Lung (tissue), 11 donors: ENCODE measurements at regions not wholly inside any gene's neighbourhood (a gene's known extent, or its start where the extent isn't known, plus 50 kb on each side); places are given as distances from the start of the nearest gene placed in this dataset.

Experiments used
- ATAC-seq: fragments of 200-7000 bp; cut with Tn5 transposase; one replicate; pipeline ENCODE4 v1.9.1; 2020; ENCODE audit warnings: moderate number of reproducible peaks; ENCODE audit not compliant: insufficient read depth, low FRiP score
- DNase-seq, 3 donors: peaks; one replicate each; pipeline ENCODE4 v3.0.0-alpha.2; 2013 to 2017
- H3K27ac ChIP-seq, 2 donors: one replicate each; pipeline ENCODE4 v1.5.1; 2013; ENCODE audit warnings: mild to moderate bottlenecking in 2 of 2, moderate library complexity in 2 of 2, control low read depth in 1 of 2, inconsistent platforms in 1 of 2, low read depth in 1 of 2, low read length in 1 of 2
- H3K27me3 ChIP-seq, 3 donors: one replicate each; pipeline ENCODE4 v1.5.1; 2013; ENCODE audit warnings: low read length in 2 of 3; ENCODE audit not compliant: control insufficient read depth in 3 of 3, insufficient read depth in 3 of 3
- H3K36me3 ChIP-seq, 4 donors: one replicate each; pipeline ENCODE4 v1.5.1; 2013; ENCODE audit warnings: low read length in 4 of 4, mild to moderate bottlenecking in 1 of 4, moderate library complexity in 1 of 4; ENCODE audit not compliant: control insufficient read depth in 4 of 4, insufficient read depth in 4 of 4
- H3K4me1 ChIP-seq, 5 donors: one replicate each; pipeline ENCODE4 v1.5.1; 2013; ENCODE audit warnings: low read length in 5 of 5, mild to moderate bottlenecking in 2 of 5, moderate library complexity in 1 of 5; ENCODE audit not compliant: control insufficient read depth in 5 of 5, insufficient read depth in 5 of 5
- H3K4me3 ChIP-seq: one replicate; pipeline ENCODE4 v1.5.1; 2013; ENCODE audit warnings: mild to moderate bottlenecking, control low read depth, moderate library complexity
- H3K9ac ChIP-seq, 2 donors: one replicate each; pipeline ENCODE4 v1.5.1; 2013; ENCODE audit warnings: low read length in 2 of 2, control low read depth in 1 of 2; ENCODE audit not compliant: insufficient read depth in 1 of 2
- H3K9me3 ChIP-seq, 4 donors: one replicate each; pipeline ENCODE4 v1.5.1; 2013; ENCODE audit warnings: low read length in 3 of 4, mild to moderate bottlenecking in 1 of 4, moderate library complexity in 1 of 4; ENCODE audit not compliant: control insufficient read depth in 4 of 4, insufficient read depth in 3 of 4
- WGBS, 2 donors: extraction: QIAGEN DNeasy Blood & Tissue Kit; methylation state at CpG; one replicate each; pipeline ENCODE4 v1.1.7; 2013; 5-methylcytosine and 5-hydroxymethylcytosine counted together
- TF ChIP-seq, protein P1 (sequence below): IDR thresholded peaks from 2 replicates; pipeline ENCODE4 v1.5.1; 2012; ENCODE audit warnings: mild to moderate bottlenecking; ENCODE audit errors: control extremely low read depth, extremely low read depth
- donor health status: control.
- donor health status: control.
- donor health status: Bipolar disorder and iron deficiency.
- donor health status: healthy.
- donor health status: DM: yes; HTN: yes; CAD: no.

- DNase-seq = no peak
- no peak overlapping the region for H3K4me3 ChIP-seq
- no peak overlapping the region for H3K27ac ChIP-seq
- H3K36me3 ChIP-seq = no peaks in the 10 kb centered on the region
- peaks cover 0 to 4% (median 0%) of the 10 kb centered on the region in 5 donors for H3K4me1 ChIP-seq
- no peak for ATAC-seq
- H3K27me3 ChIP-seq = peaks cover 0 to 5% (median 0%) of the 10 kb centered on the region in 3 donors
- no peak overlapping the region for H3K9ac ChIP-seq
- H3K9me3 ChIP-seq = no peaks in the 10 kb centered on the region
- 77 to 90% methylated on average over 1 of the region's 1 CpG for WGBS, 2 donors
- TF ChIP-seq, protein P1, sequence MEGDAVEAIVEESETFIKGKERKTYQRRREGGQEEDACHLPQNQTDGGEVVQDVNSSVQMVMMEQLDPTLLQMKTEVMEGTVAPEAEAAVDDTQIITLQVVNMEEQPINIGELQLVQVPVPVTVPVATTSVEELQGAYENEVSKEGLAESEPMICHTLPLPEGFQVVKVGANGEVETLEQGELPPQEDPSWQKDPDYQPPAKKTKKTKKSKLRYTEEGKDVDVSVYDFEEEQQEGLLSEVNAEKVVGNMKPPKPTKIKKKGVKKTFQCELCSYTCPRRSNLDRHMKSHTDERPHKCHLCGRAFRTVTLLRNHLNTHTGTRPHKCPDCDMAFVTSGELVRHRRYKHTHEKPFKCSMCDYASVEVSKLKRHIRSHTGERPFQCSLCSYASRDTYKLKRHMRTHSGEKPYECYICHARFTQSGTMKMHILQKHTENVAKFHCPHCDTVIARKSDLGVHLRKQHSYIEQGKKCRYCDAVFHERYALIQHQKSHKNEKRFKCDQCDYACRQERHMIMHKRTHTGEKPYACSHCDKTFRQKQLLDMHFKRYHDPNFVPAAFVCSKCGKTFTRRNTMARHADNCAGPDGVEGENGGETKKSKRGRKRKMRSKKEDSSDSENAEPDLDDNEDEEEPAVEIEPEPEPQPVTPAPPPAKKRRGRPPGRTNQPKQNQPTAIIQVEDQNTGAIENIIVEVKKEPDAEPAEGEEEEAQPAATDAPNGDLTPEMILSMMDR = no peak
Measured at GRCh38 chr11:90349731-90350130, 126.9 kb upstream of the CHORDC1 start.

DNA sequence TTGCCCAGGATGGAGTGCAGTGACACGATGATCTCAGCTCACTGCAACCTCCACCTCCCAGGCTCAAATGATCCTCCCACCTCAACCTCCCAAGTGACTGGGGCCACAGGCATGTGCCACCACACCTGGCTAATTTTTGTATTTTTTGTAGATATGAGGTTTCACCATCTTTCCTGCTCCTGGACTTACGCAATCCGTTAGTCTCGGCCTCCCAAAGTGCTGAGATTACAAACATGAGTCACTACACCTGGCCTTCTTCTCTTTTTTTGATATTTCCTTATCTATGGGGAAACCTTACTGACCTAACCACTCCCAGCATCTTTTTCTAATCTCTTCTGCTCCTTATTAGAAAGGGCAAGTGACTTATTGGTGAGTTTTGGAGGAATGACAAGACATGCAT is 121.7 kb upstream of the CHORDC1 start:
- ATAC-seq = no peak
- TF ChIP-seq, protein P1 = no peak
- H3K36me3 ChIP-seq = no peaks in the 10 kb centered on the region
- 74 to 75% methylated on average over 4 of the region's 4 CpGs for WGBS, 2 donors
- no peak overlapping the region for H3K9ac ChIP-seq
- no peak overlapping the region for H3K4me3 ChIP-seq
- H3K9me3 ChIP-seq = no peaks in the 10 kb centered on the region
- no peaks in the 10 kb centered on the region for H3K4me1 ChIP-seq
- peaks cover 0 to 5% (median 0%) of the 10 kb centered on the region in 3 donors for H3K27me3 ChIP-seq
- no peak overlapping the region for H3K27ac ChIP-seq
- DNase-seq = no peak

- H3K4me3 ChIP-seq = no peak overlapping the region
- H3K27ac ChIP-seq = no peak overlapping the region
- H3K27me3 ChIP-seq = peaks cover 0 to 2% (median 0%) of the 10 kb centered on the region in 3 donors
- DNase-seq (no peak), ATAC-seq (no peak)
- TF ChIP-seq, protein P1 = no peak
- H3K4me1 ChIP-seq = no peaks in the 10 kb centered on the region
- no peaks in the 10 kb centered on the region for H3K9me3 ChIP-seq
- 12 to 16% methylated on average over 2 of the region's 2 CpGs for WGBS, 2 donors
- H3K9ac ChIP-seq = no peak overlapping the region
- no peaks in the 10 kb centered on the region for H3K36me3 ChIP-seq
Measured at GRCh38 chr11:90343673-90344072, 120.8 kb upstream of the CHORDC1 start.

- ATAC-seq (no peak), DNase-seq (no peak)
- no peaks in the 10 kb centered on the region for H3K27me3 ChIP-seq
- H3K27ac ChIP-seq = no peak overlapping the region
- 85% methylated on average over 3 of the region's 3 CpGs for WGBS, 2 donors
- H3K4me1 ChIP-seq = no peaks in the 10 kb centered on the region
- H3K9me3 ChIP-seq = no peaks in the 10 kb centered on the region
- no peak overlapping the region for H3K4me3 ChIP-seq
- H3K9ac ChIP-seq = no peak overlapping the region
- TF ChIP-seq, protein P1 = no peak
- H3K36me3 ChIP-seq = no peaks in the 10 kb centered on the region
Measured at GRCh38 chr11:90341986-90342385, 119.1 kb upstream of the CHORDC1 start.
